GM12865 (cell line): ENCODE measurements at regions not wholly inside any gene's neighbourhood (a gene's known extent, or its start where the extent isn't known, plus 50 kb on each side); places are given as distances from the start of the nearest gene placed in this dataset.

ENCODE experiments used
- DNase-seq: peaks from one replicate; pipeline ENCODE4 v3.0.0; 2010; ENCODE audit warnings: low read depth
- H3K4me3 ChIP-seq: 2 replicates; pipeline ENCODE4 v1.5.1; 2011; ENCODE audit warnings: mild to moderate bottlenecking, low read depth, low read length, control low read depth
- TF ChIP-seq, protein P1 (sequence below): IDR thresholded peaks from 2 replicates; pipeline ENCODE4 v1.5.1; 2011; ENCODE audit warnings: low read length, control low read depth, low read depth, inconsistent platforms; ENCODE audit not compliant: insufficient read depth; ENCODE audit errors: missing control alignments

DNA sequence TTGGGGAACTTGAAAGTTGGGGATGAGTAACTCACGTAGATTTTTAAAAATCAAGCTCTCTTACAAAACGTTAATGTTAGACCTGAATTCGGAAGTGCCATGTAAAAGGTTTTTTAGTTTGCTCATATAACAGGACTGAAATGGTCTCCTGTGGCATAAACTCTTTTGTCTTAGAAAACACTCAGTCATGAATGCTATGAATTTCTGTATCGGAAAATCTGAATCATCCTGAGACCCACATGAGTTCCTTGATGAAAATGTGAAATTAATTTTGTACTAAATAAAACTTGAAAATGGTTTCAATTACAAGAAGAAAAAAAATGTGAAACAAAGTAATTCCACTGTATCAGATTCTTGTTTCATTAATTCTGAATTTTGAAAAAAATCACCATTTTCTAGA lies 134.8 kb upstream of the BMPER start:
- TF ChIP-seq, protein P1, sequence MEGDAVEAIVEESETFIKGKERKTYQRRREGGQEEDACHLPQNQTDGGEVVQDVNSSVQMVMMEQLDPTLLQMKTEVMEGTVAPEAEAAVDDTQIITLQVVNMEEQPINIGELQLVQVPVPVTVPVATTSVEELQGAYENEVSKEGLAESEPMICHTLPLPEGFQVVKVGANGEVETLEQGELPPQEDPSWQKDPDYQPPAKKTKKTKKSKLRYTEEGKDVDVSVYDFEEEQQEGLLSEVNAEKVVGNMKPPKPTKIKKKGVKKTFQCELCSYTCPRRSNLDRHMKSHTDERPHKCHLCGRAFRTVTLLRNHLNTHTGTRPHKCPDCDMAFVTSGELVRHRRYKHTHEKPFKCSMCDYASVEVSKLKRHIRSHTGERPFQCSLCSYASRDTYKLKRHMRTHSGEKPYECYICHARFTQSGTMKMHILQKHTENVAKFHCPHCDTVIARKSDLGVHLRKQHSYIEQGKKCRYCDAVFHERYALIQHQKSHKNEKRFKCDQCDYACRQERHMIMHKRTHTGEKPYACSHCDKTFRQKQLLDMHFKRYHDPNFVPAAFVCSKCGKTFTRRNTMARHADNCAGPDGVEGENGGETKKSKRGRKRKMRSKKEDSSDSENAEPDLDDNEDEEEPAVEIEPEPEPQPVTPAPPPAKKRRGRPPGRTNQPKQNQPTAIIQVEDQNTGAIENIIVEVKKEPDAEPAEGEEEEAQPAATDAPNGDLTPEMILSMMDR: no peak
- no peak for DNase-seq
- H3K4me3 ChIP-seq: no peak overlapping the region

DNA sequence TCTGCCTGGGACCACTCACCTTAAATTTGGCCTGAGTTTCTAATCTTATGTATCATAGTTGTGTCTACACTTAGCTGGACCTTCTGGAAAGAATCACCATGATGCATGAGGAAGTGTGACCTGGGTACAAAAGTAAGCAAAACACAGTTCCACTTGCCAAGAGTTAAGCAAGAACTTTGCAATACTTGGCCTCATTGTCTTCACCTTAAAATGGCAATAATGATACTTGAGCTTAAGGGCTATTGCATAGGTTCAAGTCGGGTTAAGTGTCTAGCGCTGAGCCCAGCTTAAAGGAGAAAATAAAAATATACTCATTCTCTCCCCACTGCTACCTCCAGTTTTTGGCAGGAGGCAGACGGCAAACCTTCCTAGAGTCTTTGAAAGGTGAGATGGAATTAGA lies 133.9 kb upstream of the BMPER start:
- TF ChIP-seq, protein P1: no peak
- H3K4me3 ChIP-seq: no peak overlapping the region
- no peak for DNase-seq

GRCh38 chr7:33773053-33773452 lies 132.3 kb upstream of the BMPER start:
- TF ChIP-seq, protein P1: no peak
- DNase-seq: no peak
- H3K4me3 ChIP-seq: no peak overlapping the region

DNA sequence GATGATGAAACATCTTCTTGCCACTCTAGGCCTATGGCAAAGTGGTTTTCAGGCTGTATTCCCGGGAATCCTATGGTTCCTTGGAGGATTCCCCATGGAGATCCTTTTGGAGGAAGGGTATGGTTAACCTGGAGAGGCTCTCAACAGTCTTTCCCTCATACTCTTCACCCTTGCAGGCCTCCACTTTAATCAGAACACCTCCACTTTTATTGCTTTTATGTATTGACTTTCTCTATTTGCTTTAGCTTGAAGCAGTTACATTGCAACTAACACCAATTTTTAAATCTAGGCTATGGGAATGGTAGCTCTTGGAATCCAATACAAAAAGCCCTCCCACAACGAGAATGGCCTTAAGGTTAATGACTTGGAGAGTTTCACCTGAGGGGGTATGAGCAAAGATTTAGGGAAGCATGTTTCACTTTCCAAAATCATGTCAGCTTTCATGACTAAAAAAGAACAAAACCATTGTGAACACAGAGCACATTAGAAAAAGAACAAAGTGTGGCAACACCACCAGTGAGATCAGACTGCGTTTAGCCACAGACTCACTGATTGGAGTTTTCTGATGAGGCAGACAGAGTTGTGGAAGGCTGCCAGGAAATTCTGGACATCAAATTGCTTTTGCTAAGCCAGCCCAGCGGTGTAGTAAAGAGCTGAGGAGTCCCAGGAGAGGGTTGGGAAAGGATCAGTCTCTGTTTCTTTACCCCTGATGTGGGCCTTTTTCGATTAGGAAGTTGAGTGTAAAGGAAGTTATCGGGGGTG lies 130.4 kb upstream of the BMPER start:
- DNase-seq: no peak
- TF ChIP-seq, protein P1: no peak
- H3K4me3 ChIP-seq: no peak overlapping the region

DNA sequence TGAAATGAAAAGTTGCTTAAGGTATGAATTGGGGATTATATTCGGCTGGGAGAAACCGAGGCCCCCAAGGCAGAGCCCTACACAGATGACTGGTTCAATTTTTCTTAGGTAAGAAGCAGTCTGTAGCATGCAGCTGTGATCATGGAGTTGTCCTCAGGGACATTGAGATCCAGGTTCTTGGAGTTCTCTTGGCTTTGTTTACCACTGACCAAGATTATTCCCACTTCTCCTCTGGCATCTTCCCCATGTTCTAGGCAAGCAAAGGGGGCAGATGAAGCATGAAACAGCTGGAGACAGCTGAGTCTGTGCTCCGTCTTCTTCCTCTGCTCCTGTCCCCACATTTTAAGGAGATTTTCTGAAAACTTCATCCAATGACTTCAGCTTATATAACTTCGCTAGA lies 129.5 kb upstream of the BMPER start:
- H3K4me3 ChIP-seq: no peak overlapping the region
- no peak for DNase-seq
- TF ChIP-seq, protein P1: no peak

- H3K4me3 ChIP-seq: no peak overlapping the region
- TF ChIP-seq, protein P1: no peak
- no peak for DNase-seq
Measured at GRCh38 chr7:33776788-33777187, 128.6 kb upstream of the BMPER start.

- TF ChIP-seq, protein P1: no peak
- no peak for DNase-seq
- H3K4me3 ChIP-seq: no peak overlapping the region
Measured at GRCh38 chr7:33778195-33778594, 127.1 kb upstream of the BMPER start.
